ACC112 (cell line): ENCODE measurements at regions not wholly inside any gene's neighbourhood (a gene's known extent, or its start where the extent isn't known, plus 50 kb on each side); places are given as distances from the start of the nearest gene placed in this dataset.

Source experiments
- H2AFZ ChIP-seq: fragments of 200-600 bp; sonication (generic); one replicate; pipeline ENCODE4 v1.6.0; 2017; ENCODE audit warnings: antibody characterized with exemption, low read length; ENCODE audit not compliant: unreplicated experiment
- H3K27ac ChIP-seq: fragments of 200-600 bp; sonication (generic); 2 replicates; pipeline ENCODE4 v1.5.1; 2014; ENCODE audit warnings: low read depth, mild to moderate bottlenecking, antibody characterized with exemption, low read length, moderate library complexity
- H3K27me3 ChIP-seq: fragments of 200-600 bp; sonication (generic); 2 replicates; pipeline ENCODE4 v1.6.1; 2014; ENCODE audit warnings: mild to moderate bottlenecking, antibody characterized with exemption, low read length, moderate library complexity, mixed read lengths; ENCODE audit not compliant: insufficient read depth
- H3K36me3 ChIP-seq: fragments of 200-600 bp; sonication (generic); 2 replicates; pipeline ENCODE4 v1.6.1; 2016; ENCODE audit warnings: mild to moderate bottlenecking, antibody characterized with exemption, low read length, moderate library complexity, mixed read lengths; ENCODE audit not compliant: insufficient read depth
- H3K4me1 ChIP-seq: fragments of 200-600 bp; sonication (generic); one replicate; pipeline ENCODE4 v1.6.1; 2016; ENCODE audit warnings: low read length, mixed read lengths; ENCODE audit not compliant: insufficient read depth, unreplicated experiment, control insufficient read depth
- H3K4me3 ChIP-seq: fragments of 200-600 bp; sonication (generic); 2 replicates; pipeline ENCODE4 v1.5.1; 2014; ENCODE audit warnings: mild to moderate bottlenecking, low read depth, low read length
- H3K79me2 ChIP-seq: fragments of 200-600 bp; sonication (generic); one replicate; pipeline ENCODE4 v1.6.0; 2016; ENCODE audit warnings: low read length; ENCODE audit not compliant: control insufficient read depth, unreplicated experiment, insufficient read depth

- H3K79me2 ChIP-seq = no peaks in the 10 kb centered on the region
- H3K27ac ChIP-seq = no peak overlapping the region
- H3K27me3 ChIP-seq = peaks cover 4% of the 10 kb centered on the region; the same call in 1 of the 2 replicates
- H3K4me1 ChIP-seq = no peaks in the 10 kb centered on the region
- no peaks in the 10 kb centered on the region for H3K36me3 ChIP-seq
- H2AFZ ChIP-seq = no peak overlapping the region
- H3K4me3 ChIP-seq = no peak overlapping the region
Observed at GRCh38 chr5:126334760-126335159, 88.4 kb upstream of the GRAMD2B start.

- no peak overlapping the region for H2AFZ ChIP-seq
- no peak overlapping the region for H3K4me3 ChIP-seq
- H3K79me2 ChIP-seq = no peaks in the 10 kb centered on the region
- no peaks in the 10 kb centered on the region for H3K36me3 ChIP-seq
- no peaks in the 10 kb centered on the region for H3K27me3 ChIP-seq
- H3K4me1 ChIP-seq = no peaks in the 10 kb centered on the region
- H3K27ac ChIP-seq = no peak overlapping the region
Observed at GRCh38 chr5:126335886-126336285, 87.3 kb upstream of the GRAMD2B start.

GRCh38 chr5:126338635-126339034, 84.6 kb upstream of the GRAMD2B start:
- Histone ChIP-seq H2AFZ (no peak overlapping the region), H3K27me3 (no peaks in the 10 kb centered on the region), H3K36me3 (no peaks in the 10 kb centered on the region), H3K4me1 (no peaks in the 10 kb centered on the region), H3K79me2 (no peaks in the 10 kb centered on the region), H3K27ac (no peak overlapping the region), H3K4me3 (no peak overlapping the region)

GRCh38 chr5:126339215-126339805, 83.9 kb upstream of the GRAMD2B start:
- Histone ChIP-seq H3K4me3 (no peak overlapping the region), H3K36me3 (no peaks in the 10 kb centered on the region), H3K27me3 (no peaks in the 10 kb centered on the region), H2AFZ (no peak overlapping the region), H3K27ac (no peak overlapping the region), H3K79me2 (no peaks in the 10 kb centered on the region), H3K4me1 (no peaks in the 10 kb centered on the region)

GRCh38 chr5:126341906-126342630, 81.1 kb upstream of the GRAMD2B start:
- H3K4me1 ChIP-seq = no peaks in the 10 kb centered on the region
- no peak overlapping the region for H3K4me3 ChIP-seq
- no peak overlapping the region for H2AFZ ChIP-seq
- no peak overlapping the region for H3K27ac ChIP-seq
- no peaks in the 10 kb centered on the region for H3K27me3 ChIP-seq
- no peaks in the 10 kb centered on the region for H3K79me2 ChIP-seq
- no peaks in the 10 kb centered on the region for H3K36me3 ChIP-seq

GRCh38 chr5:126348855-126349635, 74.2 kb upstream of the GRAMD2B start:
- peak overlapping the region; percentile 31 for H3K27ac ChIP-seq
- H3K27me3 ChIP-seq = no peaks in the 10 kb centered on the region
- peak overlapping the region; percentile 59 for H3K4me3 ChIP-seq
- no peaks in the 10 kb centered on the region for H3K36me3 ChIP-seq
- no peaks in the 10 kb centered on the region for H3K79me2 ChIP-seq
- peak overlapping the region; percentile 93 for H2AFZ ChIP-seq
- peaks cover 43% of the 10 kb centered on the region for H3K4me1 ChIP-seq

- Histone ChIP-seq H3K4me3 (no peak overlapping the region), H3K4me1 (peaks cover 53% of the 10 kb centered on the region), H3K27me3 (no peaks in the 10 kb centered on the region), H3K27ac (peak overlapping the region; percentile 43), H3K79me2 (no peaks in the 10 kb centered on the region), H2AFZ (peak overlapping the region; percentile 7), H3K36me3 (no peaks in the 10 kb centered on the region)
Observed at GRCh38 chr5:126351153-126351552, 72.1 kb upstream of the GRAMD2B start.

GRCh38 chr5:126354012-126354857, 69.0 kb upstream of the GRAMD2B start:
- Histone ChIP-seq H3K4me1 (peaks cover 42% of the 10 kb centered on the region), H3K79me2 (no peaks in the 10 kb centered on the region), H3K36me3 (no peaks in the 10 kb centered on the region), H3K27ac (peak overlapping the region; percentile 95), H3K4me3 (peak overlapping the region; percentile 67), H2AFZ (peak overlapping the region; percentile 29), H3K27me3 (no peaks in the 10 kb centered on the region)

- Histone ChIP-seq H3K79me2 (no peaks in the 10 kb centered on the region), H2AFZ (no peak overlapping the region), H3K36me3 (no peaks in the 10 kb centered on the region), H3K4me3 (peak overlapping the region; percentile 42), H3K27ac (peak overlapping the region; percentile 95), H3K4me1 (peaks cover 38% of the 10 kb centered on the region), H3K27me3 (no peaks in the 10 kb centered on the region)
Observed at GRCh38 chr5:126354858-126355731, 68.1 kb upstream of the GRAMD2B start.
